Upper lobe of left lung (tissue), 6 donors: ENCODE measurements at regions not wholly inside any gene's neighbourhood (a gene's known extent, or its start where the extent isn't known, plus 50 kb on each side); places are given as distances from the start of the nearest gene placed in this dataset.
"Not testable (repeated sequence)": the region's sequence is repeated elsewhere in the genome, so short reads cannot be mapped to it uniquely, and the experiment has no call there.

Experiments used
- ATAC-seq, 2 donors: fragments of 200-7000 bp; cut with Tn5 transposase; one replicate each; pipeline ENCODE4 v1.9.1; 2022; ENCODE audit warnings: mild to moderate bottlenecking in 2 of 2, moderate library complexity in 2 of 2; ENCODE audit not compliant: low FRiP score in 2 of 2
- DNase-seq, 2 donors: peaks; one replicate each; pipeline ENCODE4 v3.0.0-alpha.2; 2019 to 2020
- H3K27ac ChIP-seq, 4 donors: fragments of 200-600 bp; sonication (generic); one replicate each; pipeline ENCODE4 v1.5.1; 2016 to 2019
- H3K27me3 ChIP-seq, 4 donors: fragments of 200-600 bp; sonication (generic); one replicate each; pipeline ENCODE4 v1.5.1; 2017 to 2019
- H3K36me3 ChIP-seq, 4 donors: fragments of 200-600 bp; sonication (generic); one replicate each; pipeline ENCODE4 v1.5.1; 2016 to 2019
- H3K4me1 ChIP-seq, 4 donors: fragments of 200-600 bp; sonication (generic); one replicate each; pipeline ENCODE4 v1.5.1; 2018 to 2019
- H3K4me3 ChIP-seq, 4 donors: fragments of 200-600 bp; sonication (generic); one replicate each; pipeline ENCODE4 v1.5.1; 2017 to 2019; ENCODE audit warnings: mild to moderate bottlenecking in 2 of 4, moderate library complexity in 1 of 4
- H3K9me3 ChIP-seq, 4 donors: fragments of 200-600 bp; sonication (generic); one replicate each; pipeline ENCODE4 v1.5.1; 2018 to 2019
- EP300 ChIP-seq, 4 donors: sonication (generic); formaldehyde crosslinking; IDR thresholded peaks; one replicate each; pipeline ENCODE4 v1.5.1; 2017; ENCODE audit warnings: antibody characterized with exemption in 4 of 4, control low read depth in 2 of 4
- POLR2A ChIP-seq, 4 donors: fragments of 450-650 bp; IDR thresholded peaks; one replicate each; pipeline ENCODE4 v1.5.1; 2016 to 2017; ENCODE audit warnings: antibody characterized with exemption in 4 of 4, mild to moderate bottlenecking in 2 of 4
- POLR2AphosphoS5 ChIP-seq, 2 donors: sonication (generic); formaldehyde crosslinking; IDR thresholded peaks; one replicate each; pipeline ENCODE4 v1.5.1; 2017; ENCODE audit warnings: antibody characterized with exemption in 2 of 2
- WGBS, 2 donors: methylation state at CpG; one replicate each; pipeline ENCODE4 v1.1.5; 2017 to 2018; 5-methylcytosine and 5-hydroxymethylcytosine counted together
- TF ChIP-seq, protein P1 (sequence below), 6 experiments: fragments of 450-650 bp in 4 of 6; fragments of 200-600 bp in 2 of 6; sonication (generic) in 2 of 6; IDR thresholded peaks; one replicate each; pipeline ENCODE4 v1.5.1; 2016 to 2019; ENCODE audit warnings: antibody characterized with exemption in 6 of 6
- donor health status: DM: no; HTN: no; CAD: no; lungs with moderate emphysema.
- donor health status: DM: no; HTN: yes; CAD: no; lungs with severe emphysema.

DNA sequence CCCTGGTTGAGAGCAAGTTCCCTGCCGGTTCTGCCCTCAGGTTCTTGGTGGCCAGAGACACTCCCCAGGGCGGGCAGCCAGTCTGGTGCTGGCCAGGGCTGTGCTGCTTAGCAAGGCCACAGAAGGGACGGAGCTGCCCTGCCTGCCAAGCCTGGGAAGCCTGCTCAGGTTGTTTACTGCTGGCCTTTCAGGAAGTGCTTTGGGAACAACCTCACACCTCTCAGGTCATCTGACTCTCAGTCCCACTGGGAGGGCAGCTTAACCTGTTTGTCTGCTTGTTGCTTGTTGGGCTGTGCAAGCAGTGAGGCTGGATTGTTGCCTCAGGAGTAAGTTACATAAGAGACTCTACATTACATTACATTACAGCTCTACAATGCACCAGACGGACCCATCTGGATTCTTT is 75.8 kb upstream of the AFDN start:
- DNase-seq, result peak; percentile 75 to 94
- Histone ChIP-seq H3K4me1 (peaks cover 9 to 19% (median 14%) of the 10 kb centered on the region in 4 donors), H3K36me3 (no peaks in the 10 kb centered on the region), H3K27ac (peak overlapping the region; percentile 41 to 79 (median 68)), H3K9me3 (no peaks in the 10 kb centered on the region), H3K4me3 (no peak overlapping the region), H3K27me3 (no peaks in the 10 kb centered on the region)
- 42% methylated on average over 4 of the region's 4 CpGs; no CpG with 5 or more reads in 1 of the 2 donors for WGBS, 2 donors
- TF ChIP-seq POLR2AphosphoS5 (IDR thresholded peaks at IDR 0.05) (peak; percentile 57 to 90), POLR2A (IDR thresholded peaks at IDR 0.05) (peak in 1 of 4 donors; percentile 46), EP300 (IDR thresholded peaks at IDR 0.05) (peak in 2 of 4 donors; percentile 75 to 95)
- TF ChIP-seq, protein P1, sequence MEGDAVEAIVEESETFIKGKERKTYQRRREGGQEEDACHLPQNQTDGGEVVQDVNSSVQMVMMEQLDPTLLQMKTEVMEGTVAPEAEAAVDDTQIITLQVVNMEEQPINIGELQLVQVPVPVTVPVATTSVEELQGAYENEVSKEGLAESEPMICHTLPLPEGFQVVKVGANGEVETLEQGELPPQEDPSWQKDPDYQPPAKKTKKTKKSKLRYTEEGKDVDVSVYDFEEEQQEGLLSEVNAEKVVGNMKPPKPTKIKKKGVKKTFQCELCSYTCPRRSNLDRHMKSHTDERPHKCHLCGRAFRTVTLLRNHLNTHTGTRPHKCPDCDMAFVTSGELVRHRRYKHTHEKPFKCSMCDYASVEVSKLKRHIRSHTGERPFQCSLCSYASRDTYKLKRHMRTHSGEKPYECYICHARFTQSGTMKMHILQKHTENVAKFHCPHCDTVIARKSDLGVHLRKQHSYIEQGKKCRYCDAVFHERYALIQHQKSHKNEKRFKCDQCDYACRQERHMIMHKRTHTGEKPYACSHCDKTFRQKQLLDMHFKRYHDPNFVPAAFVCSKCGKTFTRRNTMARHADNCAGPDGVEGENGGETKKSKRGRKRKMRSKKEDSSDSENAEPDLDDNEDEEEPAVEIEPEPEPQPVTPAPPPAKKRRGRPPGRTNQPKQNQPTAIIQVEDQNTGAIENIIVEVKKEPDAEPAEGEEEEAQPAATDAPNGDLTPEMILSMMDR (IDR thresholded peaks at IDR 0.05), result peak in 1 of 6 experiments; percentile 26
- ATAC-seq, result peak; percentile 74 to 94

DNA sequence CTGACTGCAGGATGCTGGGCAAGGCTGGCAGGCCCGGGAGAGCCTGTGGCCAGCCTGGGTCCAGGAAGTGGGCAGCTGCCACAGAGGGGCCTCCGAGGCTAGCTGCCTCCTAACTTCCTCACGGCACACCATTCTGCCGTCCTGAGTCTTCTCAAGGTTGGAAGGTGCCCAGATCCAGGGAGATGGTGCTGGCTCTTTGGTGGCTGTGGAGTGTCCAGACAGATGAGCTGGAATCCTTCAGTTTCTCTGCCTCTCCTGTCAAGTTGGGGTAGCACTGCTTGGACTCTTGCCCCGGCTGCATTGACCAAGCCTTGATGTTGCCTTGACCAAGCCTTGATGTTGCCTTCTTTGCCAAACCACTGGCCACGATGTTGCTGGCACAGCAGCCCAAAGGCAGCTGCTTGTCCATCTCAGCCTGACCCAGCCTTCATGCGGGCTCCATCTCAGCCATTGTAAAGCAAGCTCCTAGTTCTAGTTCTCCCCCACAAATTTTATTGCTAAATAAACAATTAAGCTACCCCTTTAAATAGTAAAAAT is 75.1 kb upstream of the AFDN start:
- 55 to 58% methylated on average over 7 of the region's 7 CpGs for WGBS, 2 donors
- Histone ChIP-seq H3K4me3 (no peak overlapping the region), H3K36me3 (no peaks in the 10 kb centered on the region), H3K27ac (peak overlapping the region in 3 of 4 donors; percentile 30 to 79 (median 39)), H3K9me3 (no peaks in the 10 kb centered on the region), H3K4me1 (peaks cover 9 to 19% (median 14%) of the 10 kb centered on the region in 4 donors), H3K27me3 (no peaks in the 10 kb centered on the region)
- ATAC-seq (peak in 1 of 2 donors; percentile 11), DNase-seq (no peak)
- TF ChIP-seq POLR2A (IDR thresholded peaks at IDR 0.05), result no peak
- TF ChIP-seq, protein P1 (IDR thresholded peaks at IDR 0.05), result no peak
- no peak for TF ChIP-seq POLR2AphosphoS5 (IDR thresholded peaks at IDR 0.05)
- no peak for TF ChIP-seq EP300 (IDR thresholded peaks at IDR 0.05)

DNA sequence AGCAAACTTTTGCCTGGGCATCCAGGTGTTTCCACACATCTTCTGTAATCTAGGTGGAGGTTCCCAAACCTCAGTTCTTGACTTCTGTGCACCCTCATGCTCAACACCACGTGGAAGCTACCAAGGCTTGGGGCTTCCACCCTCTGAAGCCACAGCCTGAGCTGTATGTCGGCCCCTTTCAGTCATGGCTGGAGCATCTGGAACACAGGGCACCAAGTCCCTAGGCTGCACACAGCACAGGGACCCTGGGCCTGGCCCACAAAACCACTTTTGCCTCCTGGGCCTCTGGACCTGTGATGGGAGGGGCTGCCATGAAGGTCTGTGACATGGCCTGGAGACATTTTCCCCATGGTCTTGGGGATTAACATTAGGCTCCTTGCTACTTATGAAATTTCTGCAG is 73.4 kb upstream of the AFDN start:
- not testable (repeated sequence) for H3K27me3 ChIP-seq, H3K27ac ChIP-seq, H3K9me3 ChIP-seq, DNase-seq, H3K4me3 ChIP-seq, ATAC-seq, H3K36me3 ChIP-seq
- WGBS, 2 donors, result 93 to 94% methylated on average over 2 of the region's 2 CpGs
- peaks cover 9 to 19% (median 14%) of the 10 kb centered on the region in 4 donors for H3K4me1 ChIP-seq

DNA sequence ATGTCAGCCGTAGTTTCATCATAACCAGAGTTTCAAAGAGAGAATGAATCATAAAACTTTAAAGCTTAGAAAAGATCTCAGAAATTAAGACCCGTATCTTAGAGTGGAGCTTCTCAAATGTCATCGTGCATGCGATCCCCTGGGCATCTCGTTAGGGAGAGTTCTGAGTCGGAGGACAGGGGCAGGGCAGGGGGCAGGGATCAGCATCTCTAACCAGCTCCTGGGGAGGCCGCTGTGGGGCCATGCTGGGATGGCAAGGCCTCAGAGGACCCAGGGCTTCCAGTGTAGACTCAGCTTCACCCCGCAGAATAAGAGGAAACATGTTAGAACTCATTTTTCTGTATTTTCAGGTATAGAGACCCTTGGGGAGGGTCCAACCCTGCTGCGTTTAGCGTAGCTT is 72.0 kb upstream of the AFDN start:
- Histone ChIP-seq H3K4me3 (no peak overlapping the region), H3K4me1 (peaks cover 9 to 19% (median 14%) of the 10 kb centered on the region in 4 donors), H3K9me3 (no peaks in the 10 kb centered on the region), H3K27me3 (no peaks in the 10 kb centered on the region), H3K27ac (no peak overlapping the region), H3K36me3 (no peaks in the 10 kb centered on the region)
- ATAC-seq (no peak), DNase-seq (no peak)
- TF ChIP-seq EP300 (IDR thresholded peaks at IDR 0.05), result no peak
- TF ChIP-seq, protein P1 (IDR thresholded peaks at IDR 0.05), result no peak
- 94 to 96% methylated on average over 10 of the region's 10 CpGs for WGBS, 2 donors

DNA sequence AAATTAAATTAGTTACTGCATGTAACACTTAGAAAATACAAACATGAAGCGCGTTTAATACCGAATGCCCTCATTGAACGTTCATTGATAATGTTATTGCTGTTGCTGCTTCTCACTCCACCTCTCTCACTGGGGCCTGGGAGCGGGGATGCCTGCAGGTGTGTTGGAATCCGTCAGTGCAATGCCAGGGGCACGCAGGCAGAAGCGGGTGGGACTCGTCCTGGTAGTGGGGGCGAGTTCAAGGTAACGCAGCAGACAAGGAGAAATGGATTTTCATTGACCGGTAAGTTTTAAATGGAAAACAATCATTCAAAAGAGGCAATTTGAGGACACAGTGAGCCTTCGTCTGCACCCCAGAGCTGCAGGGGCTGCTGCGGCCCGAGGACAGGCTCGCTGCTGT is 71.2 kb upstream of the AFDN start:
- no peak for DNase-seq

More for the DNA sequence above, 71.2 kb upstream of the AFDN start:
- no peak for ATAC-seq
- no peak overlapping the region for H3K27ac ChIP-seq
- peaks cover 9 to 15% (median 13%) of the 10 kb centered on the region in 4 donors for H3K4me1 ChIP-seq
- WGBS, 2 donors, result 95 to 98% methylated on average over 16 of the region's 16 CpGs
- no peaks in the 10 kb centered on the region for H3K36me3 ChIP-seq
- H3K27me3 ChIP-seq, result no peaks in the 10 kb centered on the region
- no peaks in the 10 kb centered on the region for H3K9me3 ChIP-seq
- no peak overlapping the region for H3K4me3 ChIP-seq
- TF ChIP-seq EP300 (IDR thresholded peaks at IDR 0.05) (no peak), POLR2A (IDR thresholded peaks at IDR 0.05) (no peak), POLR2AphosphoS5 (IDR thresholded peaks at IDR 0.05) (no peak)
- TF ChIP-seq, protein P1 (IDR thresholded peaks at IDR 0.05), result no peak
